Uterus (tissue), 2 donors: ENCODE measurements at regions not wholly inside any gene's neighbourhood (a gene's known extent, or its start where the extent isn't known, plus 50 kb on each side); places are given as distances from the start of the nearest gene placed in this dataset.

ENCODE experiments used
- CTCF ChIP-seq, 4 experiments: fragments of 200-600 bp in 2 of 4; fragments of 450-650 bp in 2 of 4; sonication (generic) in 2 of 4; IDR thresholded peaks; one replicate each; pipeline ENCODE4 v1.5.1; 2016 to 2019; ENCODE audit warnings: antibody characterized with exemption in 4 of 4, mild to moderate bottlenecking in 2 of 4, moderate library complexity in 1 of 4
- POLR2A ChIP-seq, 2 donors: fragments of 450-650 bp; IDR thresholded peaks; one replicate each; pipeline ENCODE4 v1.6.1; 2016; ENCODE audit warnings: antibody characterized with exemption in 2 of 2, mild to moderate bottlenecking in 1 of 2, moderate library complexity in 1 of 2

GRCh38 chr2:123262856-123263255 is 762.2 kb upstream of the CNTNAP5 start:
- TF ChIP-seq CTCF (IDR thresholded peaks at IDR 0.05) = no peak
- no peak for TF ChIP-seq POLR2A (IDR thresholded peaks at IDR 0.05)
